HG03575 (cell line): ENCODE measurements at regions not wholly inside any gene's neighbourhood (a gene's known extent, or its start where the extent isn't known, plus 50 kb on each side); places are given as distances from the start of the nearest gene placed in this dataset.

Source experiments
- ATAC-seq: cut with Tn5 transposase; IDR thresholded peaks from one replicate; pipeline ENCODE4 v1.9.1; 2021; ENCODE audit not compliant: unreplicated experiment, insufficient number of reproducible peaks, low FRiP score; ENCODE audit errors: extremely low read depth

- ATAC-seq = no peak
Measured at GRCh38 chr4:43993196-43993902, 455.3 kb downstream of the KCTD8 start.

DNA sequence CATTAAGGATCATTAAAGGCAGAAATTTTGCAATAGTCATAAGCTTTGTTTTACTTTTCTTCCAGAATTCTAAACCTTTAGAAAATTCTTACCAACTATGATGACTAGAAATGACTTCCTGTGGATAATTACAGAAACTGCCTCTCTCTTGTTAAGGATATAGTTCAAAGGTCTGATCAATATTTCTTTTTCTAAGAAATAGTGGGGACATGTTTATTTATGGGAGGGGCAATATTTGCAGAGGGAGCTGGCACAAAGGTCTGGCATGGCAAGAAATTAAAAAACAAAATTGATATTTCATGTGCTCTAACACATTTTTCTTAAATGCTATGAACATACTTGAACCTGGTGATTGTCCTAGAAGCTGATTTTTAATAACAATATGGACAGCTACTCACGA lies 448.9 kb downstream of the KCTD8 start:
- ATAC-seq = no peak

DNA sequence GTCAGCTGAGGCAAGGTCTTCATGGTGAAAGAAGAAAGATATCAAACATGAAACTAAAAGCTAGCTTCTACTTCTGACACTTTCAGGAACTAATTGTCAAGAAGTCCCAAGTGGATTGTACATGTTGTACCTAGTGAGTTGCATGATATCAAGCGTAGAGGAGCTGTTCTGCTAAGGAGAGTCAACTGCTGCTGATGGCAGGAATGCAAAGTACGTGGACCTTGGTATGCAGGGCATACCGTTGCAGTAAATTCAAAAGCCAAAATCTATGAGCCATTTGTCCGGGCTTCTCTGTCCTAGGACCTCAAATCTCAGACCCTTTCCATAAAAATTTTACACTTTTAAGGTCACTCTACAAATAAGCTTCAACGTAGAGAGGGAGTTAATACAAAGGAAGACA lies 446.2 kb downstream of the KCTD8 start:
- ATAC-seq = no peak

DNA sequence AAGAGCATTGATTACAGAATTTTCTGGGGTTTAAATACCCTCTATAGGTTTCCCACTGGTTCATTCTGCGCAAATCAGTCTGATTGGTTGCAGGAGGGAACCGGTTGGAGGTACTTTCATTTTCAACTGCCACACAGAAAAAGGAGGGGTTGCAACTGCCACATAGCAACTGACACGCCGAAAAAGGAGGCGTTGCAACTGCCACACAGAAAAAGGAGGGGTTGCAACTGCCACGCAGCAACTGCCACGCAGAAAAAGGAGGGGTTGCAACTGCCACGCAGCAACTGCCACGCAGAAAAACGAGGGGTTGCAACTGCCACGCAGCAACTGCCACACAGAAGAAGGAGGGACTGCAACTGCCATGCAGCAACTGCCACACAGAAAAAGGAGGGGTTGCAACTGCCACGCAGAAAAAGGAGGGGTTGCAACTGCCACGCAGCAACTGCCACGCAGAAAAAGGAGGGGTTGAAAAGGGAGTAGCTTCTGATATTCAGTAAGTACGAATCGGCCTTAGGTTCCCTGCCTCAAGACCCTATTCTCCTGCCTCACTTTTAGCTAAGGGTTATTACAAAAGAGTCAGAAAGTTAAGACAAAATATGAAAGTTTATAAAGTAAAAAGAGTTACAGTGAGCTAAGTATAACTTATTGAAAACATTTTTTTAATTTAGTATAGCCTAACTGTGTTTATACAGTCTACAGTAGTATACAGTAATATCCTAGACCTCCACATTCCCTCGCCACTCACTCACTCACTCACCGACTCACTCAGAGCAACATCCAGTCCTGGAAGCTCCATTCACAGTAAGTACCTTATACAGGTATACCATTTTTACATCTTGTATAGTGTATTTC lies 431.8 kb downstream of the KCTD8 start:
- no peak for ATAC-seq

DNA sequence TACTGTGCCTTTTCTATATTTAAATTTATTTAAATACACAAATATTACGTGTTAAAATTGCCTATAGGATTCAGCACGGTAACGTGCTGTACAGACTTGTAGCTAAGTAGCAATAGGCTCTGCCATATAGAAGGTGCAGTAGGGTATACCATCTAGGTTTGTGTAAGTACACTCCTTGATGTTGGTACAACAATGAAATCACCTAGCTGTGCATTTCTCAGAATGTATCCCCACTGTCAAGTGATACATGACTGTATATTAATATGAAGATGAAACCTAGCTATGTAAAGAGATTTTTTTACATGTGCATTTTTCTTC lies 431.2 kb downstream of the KCTD8 start:
- no peak for ATAC-seq

GRCh38 chr4:44019721-44020120 lies 428.9 kb downstream of the KCTD8 start:
- no peak for ATAC-seq

- no peak for ATAC-seq
Measured at GRCh38 chr4:44025376-44026020, 423.1 kb downstream of the KCTD8 start.

- ATAC-seq = no peak
Measured at GRCh38 chr4:44038811-44039210, 409.8 kb downstream of the KCTD8 start.

GRCh38 chr4:44046491-44046890 lies 402.1 kb downstream of the KCTD8 start:
- no peak for ATAC-seq

DNA sequence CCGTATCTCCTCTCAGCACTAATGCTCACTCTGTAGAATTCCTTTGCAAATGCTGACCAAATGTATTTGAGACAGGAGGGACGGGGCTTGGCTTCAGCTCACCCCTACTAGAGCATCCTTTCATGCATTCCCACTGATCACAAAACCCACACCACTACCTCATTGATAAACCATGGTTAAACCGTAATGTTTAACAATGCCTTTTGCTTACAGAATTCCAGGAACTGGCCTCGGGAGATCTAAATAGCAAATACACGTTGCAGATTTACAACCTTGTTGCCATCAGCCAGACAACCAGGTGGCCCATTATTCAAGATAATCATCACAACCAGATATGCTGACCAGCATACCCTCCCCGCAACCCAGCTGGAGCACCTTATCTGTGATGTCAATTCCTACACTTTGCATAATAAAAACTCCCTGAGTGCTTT lies 391.9 kb downstream of the KCTD8 start:
- no peak for ATAC-seq

DNA sequence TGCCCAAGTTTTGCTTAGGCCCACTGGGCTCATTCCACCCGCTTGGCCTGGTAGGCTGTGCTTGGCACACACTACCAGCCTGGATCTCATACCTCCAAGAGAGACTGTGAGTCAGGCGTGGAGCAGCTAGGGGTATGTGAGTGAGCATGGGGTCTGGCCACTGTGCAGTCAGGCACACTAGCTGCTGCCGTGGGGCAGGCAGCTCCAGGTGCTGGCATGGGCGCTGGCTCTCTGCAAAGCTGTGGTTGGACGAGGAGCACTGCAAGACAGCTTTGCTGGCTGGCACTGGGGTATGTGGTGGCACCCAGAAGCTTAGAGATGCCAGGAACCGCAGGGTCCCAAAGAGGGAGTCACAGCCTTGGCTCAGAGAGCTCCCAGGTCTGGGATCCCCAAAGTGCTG lies 377.8 kb downstream of the KCTD8 start:
- no peak for ATAC-seq

GRCh38 chr4:44071959-44072955 lies 376.4 kb downstream of the KCTD8 start:
- ATAC-seq = no peak

DNA sequence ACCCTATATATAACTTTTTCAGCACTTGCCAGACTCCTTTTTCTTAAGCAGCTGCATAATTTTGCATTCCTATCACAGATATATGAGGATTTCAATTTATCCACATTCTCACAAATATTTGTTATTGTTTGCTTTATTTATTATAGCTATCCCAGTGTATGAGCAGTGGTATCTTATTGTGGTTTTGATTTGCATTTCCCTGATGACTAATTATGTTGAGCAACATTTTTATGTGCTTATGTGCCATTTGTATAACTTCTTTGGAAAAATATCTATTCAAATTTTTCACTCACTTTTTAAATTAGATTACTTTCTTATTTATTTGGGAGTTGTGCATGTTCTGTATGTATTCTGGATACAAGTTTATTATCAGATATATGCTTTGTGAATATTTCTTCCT lies 361.9 kb downstream of the KCTD8 start:
- no peak for ATAC-seq

DNA sequence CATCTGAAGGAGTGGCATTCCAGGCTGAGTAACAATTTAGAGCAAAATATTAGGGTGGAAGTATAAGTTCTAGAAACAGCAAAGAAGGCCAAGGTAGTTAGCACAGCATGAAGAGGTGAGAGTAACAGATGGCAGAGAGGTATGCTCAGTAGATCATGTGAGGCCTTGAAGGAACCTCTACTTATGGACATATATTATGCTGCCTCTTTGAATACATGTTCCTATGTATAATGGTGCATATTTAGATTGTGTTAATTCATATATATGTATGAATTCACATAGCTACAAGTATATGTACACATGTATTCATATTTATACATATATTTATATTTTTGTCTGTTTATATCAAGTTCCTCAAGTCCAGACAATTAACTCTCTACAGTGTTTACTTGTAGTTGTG lies 355.2 kb downstream of the KCTD8 start:
- no peak for ATAC-seq

GRCh38 chr4:44098973-44099372 lies 349.6 kb downstream of the KCTD8 start:
- ATAC-seq = no peak

- no peak for ATAC-seq
Measured at GRCh38 chr4:44100456-44100855, 348.2 kb downstream of the KCTD8 start.

- no peak for ATAC-seq
Measured at GRCh38 chr4:44118971-44119680, 329.5 kb downstream of the KCTD8 start.

GRCh38 chr4:44120646-44121045 lies 328.0 kb downstream of the KCTD8 start:
- ATAC-seq = no peak
